ENCODE measurements at regions not wholly inside any gene's neighbourhood (a gene's known extent, or its start where the extent isn't known, plus 50 kb on each side); places are given as distances from the start of the nearest gene placed in this dataset.

- Histone ChIP-seq H3K4me3 (ENCODE audit: insufficient read depth, low read depth, low read length, poor library complexity, severe bottlenecking) (no peak overlapping the region), H3K4me1 (ENCODE audit: control insufficient read depth, insufficient read depth, low read length, poor library complexity, severe bottlenecking) (no peaks in the 10 kb centered on the region), H3K27me3 (replicated peaks; ENCODE audit: control insufficient read depth, insufficient read depth, low read length, poor library complexity, severe bottlenecking) (no peaks in the 10 kb centered on the region), H3K36me3 (ENCODE audit: control insufficient read depth, insufficient read depth, low read length) (no peaks in the 10 kb centered on the region), H3K9me3 (ENCODE audit: control insufficient read depth, low read length) (no peaks in the 10 kb centered on the region), H3K27ac (ENCODE audit: insufficient read depth, low read length, poor library complexity, severe bottlenecking) (no peak overlapping the region)
- DNase-seq: no peak
These were observed 185.2 kb downstream of the RBFOX3 start for GRCh38 chr17:79425686-79426085.

- no peak for DNase-seq
- Histone ChIP-seq H3K4me1 (ENCODE audit: control insufficient read depth, insufficient read depth, low read length, poor library complexity, severe bottlenecking) (no peaks in the 10 kb centered on the region), H3K36me3 (ENCODE audit: control insufficient read depth, insufficient read depth, low read length) (no peaks in the 10 kb centered on the region), H3K9me3 (ENCODE audit: control insufficient read depth, low read length) (no peaks in the 10 kb centered on the region), H3K4me3 (ENCODE audit: insufficient read depth, low read depth, low read length, poor library complexity, severe bottlenecking) (no peak overlapping the region), H3K27me3 (replicated peaks; ENCODE audit: control insufficient read depth, insufficient read depth, low read length, poor library complexity, severe bottlenecking) (no peaks in the 10 kb centered on the region), H3K27ac (ENCODE audit: insufficient read depth, low read length, poor library complexity, severe bottlenecking) (no peak overlapping the region)
These were observed 186.2 kb downstream of the RBFOX3 start for GRCh38 chr17:79424471-79425185.

- Histone ChIP-seq H3K27ac (ENCODE audit: insufficient read depth, low read length, poor library complexity, severe bottlenecking) (no peak overlapping the region), H3K4me3 (ENCODE audit: insufficient read depth, low read depth, low read length, poor library complexity, severe bottlenecking) (no peak overlapping the region), H3K4me1 (ENCODE audit: control insufficient read depth, insufficient read depth, low read length, poor library complexity, severe bottlenecking) (no peaks in the 10 kb centered on the region), H3K9me3 (ENCODE audit: control insufficient read depth, low read length) (no peaks in the 10 kb centered on the region), H3K36me3 (ENCODE audit: control insufficient read depth, insufficient read depth, low read length) (no peaks in the 10 kb centered on the region), H3K27me3 (replicated peaks; ENCODE audit: control insufficient read depth, insufficient read depth, low read length, poor library complexity, severe bottlenecking) (no peaks in the 10 kb centered on the region)
- no peak for DNase-seq
These were observed 186.9 kb downstream of the RBFOX3 start for GRCh38 chr17:79423811-79424465.

GRCh38 chr17:79422236-79422635 is 188.6 kb downstream of the RBFOX3 start:
- no peaks in the 10 kb centered on the region for H3K36me3 ChIP-seq (ENCODE audit: control insufficient read depth, insufficient read depth, low read length)
- no peaks in the 10 kb centered on the region for H3K4me1 ChIP-seq (ENCODE audit: control insufficient read depth, insufficient read depth, low read length, poor library complexity, severe bottlenecking)
- no peak overlapping the region for H3K4me3 ChIP-seq (ENCODE audit: insufficient read depth, low read depth, low read length, poor library complexity, severe bottlenecking)
- no peaks in the 10 kb centered on the region for H3K27me3 ChIP-seq (replicated peaks; ENCODE audit: control insufficient read depth, insufficient read depth, low read length, poor library complexity, severe bottlenecking)
- H3K9me3 ChIP-seq (ENCODE audit: control insufficient read depth, low read length): no peaks in the 10 kb centered on the region
- DNase-seq: no peak
- no peak overlapping the region for H3K27ac ChIP-seq (ENCODE audit: insufficient read depth, low read length, poor library complexity, severe bottlenecking)

- Histone ChIP-seq H3K36me3 (ENCODE audit: control insufficient read depth, insufficient read depth, low read length) (no peaks in the 10 kb centered on the region), H3K4me3 (ENCODE audit: insufficient read depth, low read depth, low read length, poor library complexity, severe bottlenecking) (no peak overlapping the region), H3K27ac (ENCODE audit: insufficient read depth, low read length, poor library complexity, severe bottlenecking) (no peak overlapping the region), H3K27me3 (replicated peaks; ENCODE audit: control insufficient read depth, insufficient read depth, low read length, poor library complexity, severe bottlenecking) (peaks cover under 1% of the 10 kb centered on the region), H3K9me3 (ENCODE audit: control insufficient read depth, low read length) (no peaks in the 10 kb centered on the region), H3K4me1 (ENCODE audit: control insufficient read depth, insufficient read depth, low read length, poor library complexity, severe bottlenecking) (no peaks in the 10 kb centered on the region)
- DNase-seq: no peak
These were observed 190.3 kb downstream of the RBFOX3 start for GRCh38 chr17:79420318-79421243.

- Histone ChIP-seq H3K4me3 (ENCODE audit: insufficient read depth, low read depth, low read length, poor library complexity, severe bottlenecking) (no peak overlapping the region), H3K4me1 (ENCODE audit: control insufficient read depth, insufficient read depth, low read length, poor library complexity, severe bottlenecking) (no peaks in the 10 kb centered on the region), H3K36me3 (ENCODE audit: control insufficient read depth, insufficient read depth, low read length) (no peaks in the 10 kb centered on the region), H3K27ac (ENCODE audit: insufficient read depth, low read length, poor library complexity, severe bottlenecking) (no peak overlapping the region), H3K9me3 (ENCODE audit: control insufficient read depth, low read length) (no peaks in the 10 kb centered on the region), H3K27me3 (replicated peaks; ENCODE audit: control insufficient read depth, insufficient read depth, low read length, poor library complexity, severe bottlenecking) (peaks cover 7% of the 10 kb centered on the region)
- DNase-seq: no peak
These were observed 193.3 kb downstream of the RBFOX3 start for GRCh38 chr17:79417476-79417988.

- Histone ChIP-seq H3K4me3 (ENCODE audit: insufficient read depth, low read depth, low read length, poor library complexity, severe bottlenecking) (no peak overlapping the region), H3K27me3 (replicated peaks; ENCODE audit: control insufficient read depth, insufficient read depth, low read length, poor library complexity, severe bottlenecking) (peaks cover 7% of the 10 kb centered on the region), H3K9me3 (ENCODE audit: control insufficient read depth, low read length) (no peaks in the 10 kb centered on the region), H3K4me1 (ENCODE audit: control insufficient read depth, insufficient read depth, low read length, poor library complexity, severe bottlenecking) (no peaks in the 10 kb centered on the region), H3K27ac (ENCODE audit: insufficient read depth, low read length, poor library complexity, severe bottlenecking) (no peak overlapping the region), H3K36me3 (ENCODE audit: control insufficient read depth, insufficient read depth, low read length) (no peaks in the 10 kb centered on the region)
- DNase-seq: no peak
These were observed 194.9 kb downstream of the RBFOX3 start for GRCh38 chr17:79415909-79416308.

- no peak overlapping the region for H3K27ac ChIP-seq (ENCODE audit: insufficient read depth, low read length, poor library complexity, severe bottlenecking)
- no peak overlapping the region for H3K4me3 ChIP-seq (ENCODE audit: insufficient read depth, low read depth, low read length, poor library complexity, severe bottlenecking)
- no peaks in the 10 kb centered on the region for H3K9me3 ChIP-seq (ENCODE audit: control insufficient read depth, low read length)
- H3K27me3 ChIP-seq (replicated peaks; ENCODE audit: control insufficient read depth, insufficient read depth, low read length, poor library complexity, severe bottlenecking): peaks cover 7% of the 10 kb centered on the region
- no peak for DNase-seq
- no peaks in the 10 kb centered on the region for H3K36me3 ChIP-seq (ENCODE audit: control insufficient read depth, insufficient read depth, low read length)
- H3K4me1 ChIP-seq (ENCODE audit: control insufficient read depth, insufficient read depth, low read length, poor library complexity, severe bottlenecking): no peaks in the 10 kb centered on the region
These were observed 195.5 kb downstream of the RBFOX3 start for GRCh38 chr17:79415365-79415764.

- no peak overlapping the region for H3K4me3 ChIP-seq (ENCODE audit: insufficient read depth, low read depth, low read length, poor library complexity, severe bottlenecking)
- no peak for DNase-seq
- H3K27ac ChIP-seq (ENCODE audit: insufficient read depth, low read length, poor library complexity, severe bottlenecking): no peak overlapping the region
- no peaks in the 10 kb centered on the region for H3K36me3 ChIP-seq (ENCODE audit: control insufficient read depth, insufficient read depth, low read length)
- peaks cover 7% of the 10 kb centered on the region for H3K27me3 ChIP-seq (replicated peaks; ENCODE audit: control insufficient read depth, insufficient read depth, low read length, poor library complexity, severe bottlenecking)
- no peaks in the 10 kb centered on the region for H3K4me1 ChIP-seq (ENCODE audit: control insufficient read depth, insufficient read depth, low read length, poor library complexity, severe bottlenecking)
- H3K9me3 ChIP-seq (ENCODE audit: control insufficient read depth, low read length): no peaks in the 10 kb centered on the region
These were observed 196.0 kb downstream of the RBFOX3 start for GRCh38 chr17:79414793-79415211.
